HG03175 (cell line): ENCODE measurements at regions not wholly inside any gene's neighbourhood (a gene's known extent, or its start where the extent isn't known, plus 50 kb on each side); places are given as distances from the start of the nearest gene placed in this dataset.

Source experiments
- ATAC-seq: cut with Tn5 transposase; IDR thresholded peaks from one replicate; pipeline ENCODE4 v1.9.1; 2021; ENCODE audit warnings: mild to moderate bottlenecking, moderate library complexity; ENCODE audit not compliant: unreplicated experiment

DNA sequence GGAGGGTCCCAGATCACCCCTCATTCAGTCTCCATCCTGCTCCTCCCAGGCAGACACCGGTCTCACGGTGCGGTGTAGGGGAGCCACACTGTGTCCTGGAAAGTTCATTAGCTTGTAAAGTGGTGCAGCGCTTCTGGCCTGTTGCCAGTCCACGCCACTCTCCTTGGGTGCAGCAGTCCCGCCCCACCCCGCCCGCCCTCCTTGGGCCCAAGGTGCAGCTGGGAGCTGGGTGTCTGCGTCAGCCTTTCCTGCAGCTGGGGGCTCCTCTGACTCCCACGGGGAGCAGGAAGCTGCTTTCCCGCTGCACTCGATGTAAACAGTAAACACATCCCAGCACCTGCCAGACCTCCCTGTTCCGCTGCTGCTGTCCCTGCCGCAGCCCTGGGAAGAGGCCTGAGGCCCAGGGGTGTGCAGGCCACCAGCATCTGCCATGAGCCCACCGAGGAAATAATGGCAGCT, 53.8 kb upstream of the ASB18 start:
- ATAC-seq, result no peak

DNA sequence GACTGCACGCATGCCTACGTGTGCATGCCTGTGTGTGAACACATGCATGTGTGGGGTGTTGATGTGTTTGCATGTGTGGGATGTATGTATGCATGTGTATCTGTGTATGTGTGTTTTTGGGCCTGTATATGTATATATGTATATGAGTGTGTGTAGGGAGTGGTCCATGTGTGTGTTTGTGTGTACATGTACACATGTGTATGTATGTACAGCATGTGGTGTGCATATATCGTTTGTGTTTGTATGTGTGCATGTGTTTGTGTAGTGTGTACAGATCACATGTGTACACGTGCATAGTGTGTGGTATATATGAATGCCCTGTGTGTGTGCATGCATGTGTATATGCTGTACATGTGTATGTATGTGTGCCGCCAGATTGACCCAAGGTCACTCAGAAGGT, 54.2 kb upstream of the ASB18 start:
- ATAC-seq, result no peak

DNA sequence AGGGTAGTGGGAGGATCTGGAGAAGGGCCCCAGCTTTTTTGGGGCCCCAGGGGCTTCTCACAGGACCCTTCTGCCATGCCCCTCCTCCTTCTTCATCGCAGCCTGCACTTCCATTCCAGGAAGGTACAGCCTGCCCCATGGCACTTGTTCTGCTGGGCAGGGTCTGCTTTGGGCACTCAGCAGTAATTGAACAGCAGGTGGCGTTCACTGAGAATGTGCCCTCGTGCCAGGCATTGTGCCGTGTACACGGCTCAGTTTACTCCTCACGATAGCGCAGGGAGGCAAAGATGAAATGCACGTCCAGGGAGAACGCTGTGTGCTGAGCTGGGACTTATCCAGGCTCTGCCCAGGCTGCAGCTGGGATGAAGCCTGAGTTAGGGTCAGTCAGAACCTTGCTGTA, 54.8 kb upstream of the ASB18 start:
- no peak for ATAC-seq

DNA sequence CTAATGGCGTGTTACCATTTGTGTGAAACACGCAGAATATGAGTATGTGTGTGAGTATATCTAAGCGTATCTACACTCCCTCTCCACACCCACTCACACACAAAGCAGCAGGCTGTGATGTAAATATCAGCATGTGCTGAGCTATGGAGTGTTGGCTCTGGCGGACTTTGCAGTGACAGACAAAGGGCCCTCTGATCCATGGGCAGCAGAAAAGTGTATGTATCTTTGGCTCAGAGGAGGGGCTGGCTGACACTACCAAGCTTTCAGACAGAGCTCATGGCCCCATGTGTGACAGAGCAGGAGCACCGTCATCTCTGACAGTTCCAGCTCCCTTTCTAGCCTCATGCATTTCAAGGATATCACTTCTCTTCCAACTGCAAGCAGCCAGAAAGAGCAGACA, 57.2 kb upstream of the ASB18 start:
- ATAC-seq, result no peak

DNA sequence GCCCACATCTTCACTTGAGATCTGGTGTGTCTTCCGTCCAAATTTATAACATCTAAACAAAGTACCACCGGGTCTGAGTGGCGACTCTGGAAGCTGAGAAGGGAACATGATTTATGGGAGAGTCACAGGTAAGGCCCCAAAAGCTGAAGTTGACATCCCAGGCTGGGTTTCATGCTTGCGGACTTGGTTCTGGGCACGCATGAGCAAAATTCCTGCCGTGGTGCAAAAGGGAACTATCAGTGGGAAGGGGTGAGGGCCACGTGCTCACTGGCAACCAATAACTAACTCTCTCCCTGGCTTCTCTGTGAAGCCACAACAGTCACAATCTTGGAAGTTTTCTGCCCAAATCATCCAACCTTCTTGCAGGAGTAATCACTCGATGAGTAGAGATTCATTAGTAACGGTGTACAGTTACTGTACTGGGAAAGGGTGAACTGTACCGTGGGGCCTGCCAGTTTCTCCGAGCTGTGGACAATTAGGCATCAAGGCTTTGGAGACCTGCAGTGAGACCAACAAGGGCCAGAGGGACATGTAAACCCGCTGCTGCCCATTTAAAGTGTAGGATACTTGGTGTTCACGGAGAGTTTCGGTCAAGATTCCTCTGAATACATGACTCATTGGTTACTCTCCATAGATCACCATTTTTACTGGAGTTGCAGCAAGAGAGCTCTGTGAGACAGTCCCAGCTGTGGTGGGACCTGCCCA, 69.4 kb upstream of the ASB18 start:
- no peak for ATAC-seq

DNA sequence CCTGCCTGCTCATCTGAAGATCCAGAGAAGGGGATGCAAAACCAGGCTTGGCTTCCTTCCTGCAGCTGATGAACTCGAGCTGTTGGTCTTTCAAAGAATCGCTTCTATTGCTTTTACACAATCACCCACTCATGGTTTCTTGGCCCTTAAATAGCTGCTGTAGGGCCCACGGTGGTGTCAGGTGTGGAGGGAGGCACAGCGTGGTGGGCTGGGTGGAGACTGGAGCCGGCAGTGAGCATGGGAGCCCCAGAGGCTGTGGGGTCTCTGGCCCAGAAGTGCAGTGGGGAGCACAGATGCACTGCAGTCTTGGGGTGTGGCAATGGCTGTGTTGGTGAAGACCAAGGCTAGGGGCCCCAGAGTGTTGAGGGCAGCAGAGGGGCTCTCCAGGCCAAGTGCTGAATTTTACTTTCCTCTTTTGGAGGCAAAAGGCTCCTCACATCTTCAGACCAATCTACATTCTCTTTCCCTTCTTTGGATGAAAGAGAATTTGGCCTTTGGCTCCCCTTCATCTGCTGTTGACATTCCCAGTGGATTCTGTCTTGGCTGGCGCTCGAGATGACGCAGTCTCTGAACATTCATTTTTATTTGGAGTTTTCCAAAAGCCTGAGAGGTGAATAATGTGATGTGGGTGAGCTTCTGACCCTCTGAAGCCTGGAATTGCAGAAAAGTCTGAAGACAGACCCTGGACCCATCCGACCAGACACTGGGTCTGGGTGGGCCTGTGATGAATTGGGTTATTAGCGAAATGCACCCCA, 70.1 kb upstream of the ASB18 start:
- no peak for ATAC-seq

DNA sequence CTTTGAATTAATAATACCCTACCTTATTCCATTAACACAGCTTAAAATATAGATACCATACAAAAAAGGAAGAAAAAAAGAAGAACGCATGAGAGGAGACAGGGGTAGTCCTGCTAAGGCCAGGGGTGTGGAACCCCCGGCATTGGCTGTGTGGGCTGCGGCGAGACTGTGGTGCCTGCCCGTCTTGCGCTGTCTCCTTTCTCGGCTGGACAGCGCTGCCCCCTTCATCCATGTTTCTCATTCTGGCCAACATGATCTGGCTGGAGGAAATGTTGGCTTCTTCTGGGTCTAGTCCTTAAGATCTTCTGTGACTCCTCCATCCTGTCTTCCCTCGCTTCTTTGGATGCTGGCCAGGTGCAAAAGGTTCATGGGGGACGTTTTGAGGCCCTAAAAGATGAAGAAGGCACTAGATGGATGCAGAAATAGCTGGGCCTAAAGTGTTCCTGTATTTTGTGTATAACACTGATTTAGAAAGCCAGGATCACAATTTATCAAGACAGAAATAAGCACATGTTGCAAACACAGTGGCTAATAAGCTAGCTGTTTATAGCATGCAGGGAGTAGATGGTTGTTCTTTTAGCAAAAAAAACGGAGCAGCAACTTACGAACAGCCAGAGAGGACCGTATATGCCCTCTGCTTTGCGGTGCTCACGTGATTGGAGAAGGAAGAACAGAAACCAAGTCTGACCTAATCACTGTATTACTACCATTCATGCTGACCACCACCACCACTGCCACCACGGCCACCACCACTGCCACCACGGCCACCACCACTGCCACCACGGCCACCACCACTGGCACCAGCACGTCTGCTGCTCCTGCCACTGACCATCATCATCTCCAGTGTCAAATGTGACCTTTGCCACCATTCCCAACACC, 71.7 kb upstream of the ASB18 start:
- no peak for ATAC-seq

DNA sequence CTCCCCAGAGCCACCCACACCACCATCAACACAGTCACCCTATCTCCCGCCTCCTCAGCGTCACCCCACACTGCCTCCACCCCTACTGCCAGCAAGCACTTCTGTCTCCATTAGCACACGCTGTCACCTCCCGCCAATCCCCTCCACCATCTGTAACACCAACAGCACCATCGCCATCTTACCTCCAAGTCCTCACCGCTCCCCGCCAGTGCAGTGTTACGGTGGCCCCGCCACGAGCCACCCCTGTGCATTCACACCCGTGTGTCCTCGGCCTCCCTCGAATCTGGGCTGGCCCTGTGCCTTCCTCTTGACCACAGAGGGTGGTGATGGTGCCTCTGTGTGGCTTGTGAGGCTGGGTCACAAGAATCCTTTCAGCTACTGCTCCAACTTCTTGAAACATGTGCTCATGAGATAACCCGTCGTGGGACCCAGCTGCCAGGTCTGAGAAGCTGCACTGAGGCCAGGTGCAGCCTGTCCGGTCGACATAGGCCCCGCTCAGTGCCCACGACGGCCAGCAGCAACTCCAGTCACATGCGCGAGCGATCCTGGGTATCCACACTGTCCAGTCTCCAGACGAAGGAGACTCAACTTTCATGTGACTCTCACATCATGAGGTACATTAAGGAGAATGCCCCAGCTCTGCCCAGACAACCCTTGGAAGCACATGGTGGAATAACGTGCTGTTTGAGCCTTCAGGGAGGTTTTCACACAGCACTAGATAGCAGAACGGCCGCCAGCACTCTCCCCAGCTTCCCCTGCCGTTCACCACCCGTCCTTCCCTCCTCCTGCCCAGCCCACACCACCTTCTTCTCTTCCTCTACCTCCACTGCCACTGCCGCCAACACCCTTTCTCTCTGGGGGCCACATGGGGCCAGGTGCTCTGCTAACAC, 72.6 kb upstream of the ASB18 start:
- no peak for ATAC-seq

DNA sequence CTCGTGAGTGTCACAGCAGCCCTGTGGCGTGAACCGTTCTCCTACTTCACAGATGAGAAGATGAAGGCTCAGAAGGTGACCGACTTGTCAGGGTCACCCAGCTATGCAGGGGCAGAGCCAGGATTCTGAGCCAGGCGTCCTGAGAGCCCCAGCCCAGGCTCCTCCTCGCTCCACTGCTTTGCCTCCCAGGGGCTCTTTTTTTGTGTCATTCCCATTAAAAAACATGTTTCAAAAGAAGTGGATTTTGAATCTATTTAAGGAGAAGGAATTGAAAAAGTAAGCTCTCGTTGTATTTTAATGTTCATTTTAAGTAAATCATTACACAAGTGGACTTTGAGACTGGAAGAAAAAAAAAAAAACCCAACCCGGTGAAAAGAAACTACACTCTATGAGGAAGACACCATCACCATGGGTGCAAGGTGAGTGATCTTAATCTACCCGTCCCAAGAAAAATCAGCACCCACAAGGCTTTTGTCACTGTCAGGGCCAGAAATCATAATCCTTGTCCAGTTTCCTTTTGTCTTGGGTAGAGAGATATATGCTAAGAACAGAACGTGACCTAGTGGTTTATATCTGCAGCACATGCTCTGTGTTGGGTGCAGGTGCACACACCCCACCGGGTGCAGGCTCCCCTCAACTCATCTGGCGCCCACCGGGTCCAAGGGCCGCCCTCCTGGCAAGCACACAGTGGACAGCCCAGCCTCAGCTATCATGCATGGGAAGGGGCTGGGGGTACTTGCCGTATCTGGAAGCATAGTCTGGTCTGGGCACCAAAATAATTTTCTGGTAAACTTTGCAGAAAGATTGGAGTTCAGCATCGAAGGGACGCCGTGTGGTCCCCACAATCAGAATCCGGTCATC, 73.5 kb upstream of the ASB18 start:
- ATAC-seq, result no peak

DNA sequence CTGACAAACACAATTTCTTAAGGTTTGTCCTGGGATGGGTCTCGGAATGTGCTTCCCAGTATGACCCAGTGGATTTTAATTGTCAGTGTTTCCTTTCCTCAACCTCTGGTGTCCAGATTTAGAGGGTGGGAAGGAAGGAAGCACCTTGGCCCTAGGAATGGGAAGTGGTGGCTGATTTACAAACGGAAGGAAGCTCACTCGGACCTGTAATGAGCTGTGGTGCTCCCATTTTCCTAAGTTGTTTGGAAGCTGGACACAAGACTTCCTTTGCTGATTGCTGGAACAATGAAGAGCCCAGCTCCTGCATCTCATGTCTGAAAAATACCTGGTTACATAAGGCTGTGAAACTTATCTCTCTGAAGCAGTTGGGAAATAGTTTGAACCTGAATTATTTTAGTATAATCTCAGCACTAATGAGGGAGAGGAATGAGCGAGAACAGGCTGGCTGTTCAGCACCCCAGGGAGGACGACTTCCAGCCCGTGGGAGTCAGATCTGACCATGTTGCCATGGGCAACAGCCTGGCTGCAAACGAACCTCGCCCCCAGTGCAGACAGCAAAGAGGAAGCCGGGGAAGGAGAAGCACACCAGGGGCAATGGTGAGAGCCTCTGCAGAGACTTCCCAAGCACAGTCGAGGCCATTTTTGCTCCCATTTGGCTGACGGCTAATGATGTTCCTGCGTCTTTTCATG, 74.4 kb upstream of the ASB18 start:
- no peak for ATAC-seq

DNA sequence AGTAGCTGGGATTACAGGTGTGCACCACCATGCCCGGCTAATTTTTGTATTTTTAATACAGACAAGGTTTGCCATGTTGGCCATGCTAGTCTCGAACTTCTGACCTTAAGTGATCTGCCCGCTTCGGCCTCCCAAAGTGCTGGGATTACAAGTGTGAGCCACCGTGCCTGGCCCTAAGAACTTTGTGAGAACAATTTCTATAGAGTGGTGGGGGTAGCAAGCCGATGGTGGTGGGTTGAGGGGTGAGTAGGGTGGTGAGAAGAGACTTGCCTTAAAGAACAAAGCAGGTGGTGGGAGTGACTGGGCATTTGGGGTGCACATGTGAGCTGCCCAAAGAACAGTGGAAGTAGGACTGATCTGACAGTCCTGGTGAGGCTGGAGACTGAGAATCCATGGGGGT, 76.0 kb upstream of the ASB18 start:
- no peak for ATAC-seq

DNA sequence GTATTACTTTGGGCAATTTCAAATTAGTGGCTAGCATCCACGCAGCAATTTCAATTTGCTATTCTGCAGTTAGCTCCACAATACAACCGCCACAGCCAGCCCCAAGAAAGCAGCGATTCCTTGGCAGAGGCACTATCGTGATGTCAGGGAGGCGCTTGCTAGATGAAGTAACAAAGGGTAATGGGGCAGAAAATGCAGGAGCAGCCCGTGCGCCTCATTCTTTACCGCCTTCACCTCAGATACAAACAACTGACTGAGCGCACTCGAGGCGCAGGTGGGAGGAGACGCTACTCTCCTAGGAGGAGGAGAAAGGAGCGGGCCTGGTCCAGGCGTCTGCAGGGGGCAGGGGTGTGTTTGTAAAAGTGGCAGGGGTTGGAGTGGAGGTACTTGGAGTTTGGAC, 76.9 kb upstream of the ASB18 start:
- no peak for ATAC-seq

DNA sequence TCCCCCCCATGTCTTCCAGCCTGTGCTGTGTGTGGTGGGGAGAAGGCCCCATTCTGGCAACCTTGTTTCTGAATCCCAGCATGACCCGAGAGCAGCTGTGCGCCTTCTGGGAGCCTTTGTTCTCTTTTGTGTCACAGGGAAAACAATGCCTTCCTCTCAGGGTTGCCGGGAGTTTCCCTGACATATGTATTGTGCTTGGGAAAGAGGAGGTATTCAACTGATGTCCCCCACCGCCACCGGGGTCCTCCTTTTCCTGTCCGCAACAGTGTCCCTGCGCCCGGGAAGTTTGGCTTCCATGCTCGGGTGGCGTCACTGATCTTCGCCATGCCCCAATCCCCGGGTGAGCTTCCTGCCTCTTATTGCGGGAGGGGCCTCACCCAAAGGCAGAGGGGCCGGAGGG, 77.5 kb upstream of the ASB18 start:
- ATAC-seq, result no peak

DNA sequence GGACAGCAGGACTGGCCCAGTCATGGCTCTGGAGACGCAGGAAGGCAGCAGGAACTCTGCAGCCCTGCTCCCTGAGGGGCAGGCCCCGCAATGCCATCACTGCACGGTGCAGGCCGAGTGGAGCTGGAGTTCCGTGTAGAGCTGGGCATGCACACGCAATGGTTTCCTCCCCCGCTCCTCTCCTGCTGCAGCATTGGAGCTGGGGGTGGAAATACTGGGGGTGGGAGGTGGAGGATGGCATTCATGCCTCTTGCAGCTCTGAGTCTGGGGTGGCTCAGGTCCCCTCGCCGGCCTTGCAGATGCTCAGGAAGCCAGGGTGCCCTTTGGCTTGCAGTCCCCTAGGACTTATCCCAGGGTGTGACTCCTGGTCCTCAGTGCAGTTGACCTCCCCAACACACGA, 78.3 kb upstream of the ASB18 start:
- ATAC-seq, result no peak

DNA sequence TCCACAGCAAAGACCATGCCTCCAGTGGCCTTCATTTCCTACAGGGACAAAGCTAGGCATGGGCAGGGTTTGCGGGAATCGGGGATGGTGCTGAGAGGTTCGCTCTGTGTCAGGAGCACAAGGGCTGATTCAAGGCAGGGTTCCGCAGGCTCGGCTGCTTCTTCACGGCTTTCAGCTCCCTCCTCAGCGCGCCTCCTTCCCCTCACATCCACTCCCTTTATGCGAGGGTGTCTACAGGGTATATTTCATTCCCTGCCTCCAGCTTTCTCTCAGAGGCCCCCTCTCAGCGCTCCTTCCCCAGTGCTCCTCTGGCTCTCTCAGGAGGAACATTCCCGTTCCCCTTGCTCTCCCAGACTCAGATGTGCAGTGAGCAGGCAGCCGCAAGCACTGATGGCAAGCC, 78.7 kb upstream of the ASB18 start:
- ATAC-seq, result no peak

DNA sequence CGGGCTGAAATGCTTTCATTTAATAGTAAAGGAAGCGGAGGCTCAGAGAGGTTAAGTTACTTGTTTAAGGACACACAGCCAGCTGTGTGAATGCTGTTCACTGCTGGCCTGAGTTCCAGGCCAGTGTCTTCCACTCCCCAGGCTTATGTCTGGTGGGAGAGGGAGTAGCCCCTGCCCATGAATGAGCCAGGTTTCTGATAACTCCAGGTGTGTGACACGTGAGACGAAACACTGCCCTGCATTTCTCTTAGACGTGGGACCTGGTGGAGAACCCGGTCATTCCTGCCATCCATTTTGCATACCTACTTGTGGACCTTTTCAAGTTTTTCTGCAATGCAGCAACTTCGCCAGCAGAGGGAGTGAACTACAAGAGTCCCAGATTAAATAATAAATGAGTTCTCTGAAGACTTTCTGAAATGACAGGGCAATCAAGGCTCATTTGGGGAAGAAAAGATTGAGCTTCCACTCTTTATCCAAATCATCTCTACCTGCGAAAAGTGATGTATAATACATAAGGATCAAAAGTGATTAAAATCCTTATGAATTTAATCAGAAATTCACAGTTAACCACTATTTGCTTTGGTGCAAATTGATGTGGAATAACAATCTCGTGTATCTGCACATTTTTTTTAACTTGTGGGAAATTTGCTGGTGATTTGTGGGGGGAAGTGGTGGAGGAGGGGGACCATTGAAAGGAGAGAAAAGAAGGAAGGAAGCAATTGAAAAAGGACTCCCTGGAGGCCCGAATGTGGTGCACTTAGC, 79.4 kb upstream of the ASB18 start:
- ATAC-seq, result peak; percentile 45

DNA sequence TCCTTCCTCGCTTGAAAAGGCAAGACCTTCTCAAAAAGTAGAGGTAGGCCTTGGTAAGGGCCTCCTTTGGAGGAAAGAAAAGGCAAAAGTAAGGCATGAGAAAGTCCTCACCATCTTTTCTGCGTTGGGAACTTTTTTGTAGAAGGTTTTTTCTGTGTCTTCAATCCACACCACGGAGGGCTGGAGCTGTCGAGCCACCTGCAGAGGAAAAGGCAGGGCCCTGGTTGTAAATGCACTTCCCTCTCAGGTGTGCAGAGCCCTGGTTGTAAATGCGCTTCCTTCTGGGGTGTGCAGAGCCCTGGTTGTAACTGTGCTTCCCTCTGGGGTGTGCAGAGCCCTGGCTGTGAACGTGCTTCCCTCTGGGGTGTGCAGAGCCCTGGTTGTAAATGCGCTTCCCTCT, 80.2 kb upstream of the ASB18 start:
- ATAC-seq, result no peak

DNA sequence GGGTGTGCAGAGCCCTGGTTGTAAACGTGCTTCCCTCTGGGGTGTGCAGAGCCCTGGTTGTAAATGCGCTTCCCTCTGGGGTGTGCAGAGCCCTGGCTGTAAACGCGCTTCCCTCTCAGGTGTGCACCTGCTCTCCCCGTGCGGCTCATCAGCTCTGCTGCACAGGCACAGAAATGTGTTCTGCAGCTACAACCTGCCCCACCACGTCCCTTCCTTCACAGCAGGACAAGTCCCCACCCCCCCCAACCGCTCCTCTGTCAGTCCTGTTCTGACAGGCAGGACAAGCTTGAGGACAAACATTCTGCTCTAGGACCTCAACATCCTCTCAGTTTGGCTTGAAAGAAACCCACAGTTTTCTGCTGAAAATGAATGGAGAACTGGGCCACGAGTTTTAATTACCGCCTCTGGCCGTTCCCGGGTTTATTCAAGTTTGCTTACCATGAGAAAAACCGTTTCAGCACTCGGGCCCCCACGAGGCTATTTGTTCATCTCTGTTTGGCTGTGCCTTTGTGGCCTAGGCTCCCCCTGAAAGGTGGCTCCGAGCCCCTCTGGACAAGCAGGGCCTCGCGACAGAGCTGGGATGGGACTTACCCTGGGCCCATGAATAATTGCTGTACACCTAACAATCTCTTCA, 81.0 kb upstream of the ASB18 start:
- ATAC-seq, result no peak
